Body of pancreas (tissue), 4 donors: ENCODE measurements at regions not wholly inside any gene's neighbourhood (a gene's known extent, or its start where the extent isn't known, plus 50 kb on each side); places are given as distances from the start of the nearest gene placed in this dataset.

ENCODE experiments used
- ATAC-seq: fragments of 150-250 bp; one replicate; pipeline ENCODE4 v1.9.1; 2016
- DNase-seq, 4 donors: peaks; one replicate each; pipeline ENCODE4 v3.0.0-alpha.2; 2019
- H3K27ac ChIP-seq, 4 donors: fragments of 200-600 bp; sonication (generic); 1 replicate in 3 of 4; 2 replicates in 1 of 4; pipeline versions ENCODE4 v1.5.1 to v1.6.1; 2016 to 2019; ENCODE audit warnings: mild to moderate bottlenecking in 1 of 4, mixed read lengths in 1 of 4, moderate library complexity in 1 of 4
- H3K27me3 ChIP-seq, 2 donors: fragments of 200-600 bp; sonication (generic); one replicate each; pipeline ENCODE4 v1.6.0; 2016; ENCODE audit warnings: mild to moderate bottlenecking in 1 of 2
- H3K36me3 ChIP-seq, 2 donors: fragments of 200-600 bp; sonication (generic); replicated peaks in 1 of 2; 2 replicates each; pipeline ENCODE4 v1.5.1; 2016; ENCODE audit warnings: low read depth in 2 of 2; ENCODE audit not compliant: insufficient read depth in 1 of 2
- H3K4me1 ChIP-seq: fragments of 200-600 bp; sonication (generic); one replicate; pipeline ENCODE4 v1.6.0; 2016
- H3K4me3 ChIP-seq, 2 donors: fragments of 200-600 bp; sonication (generic); 1 replicate in 1 of 2; 2 replicates in 1 of 2; pipeline ENCODE4 v1.5.1; 2016 to 2019
- H3K9me3 ChIP-seq, 3 donors: fragments of 200-600 bp; sonication (generic); 1 replicate in 2 of 3; 2 replicates in 1 of 3; pipeline ENCODE4 v1.5.1; 2016
- CTCF ChIP-seq, 7 experiments: fragments of 450-650 bp in 4 of 7; fragments of 200-600 bp in 3 of 7; sonication (generic) in 3 of 7; IDR thresholded peaks; one replicate each; pipeline ENCODE4 v1.5.1; 2016 to 2019; ENCODE audit warnings: antibody characterized with exemption in 7 of 7
- POLR2A ChIP-seq, 3 donors: fragments of 450-650 bp; IDR thresholded peaks; one replicate each; pipeline ENCODE4 v1.6.1; 2016; ENCODE audit warnings: antibody characterized with exemption in 3 of 3, mild to moderate bottlenecking in 2 of 3
- WGBS, 2 donors: methylation state at CpG; one replicate each; pipeline ENCODE4 v1.1.5; 2017; 5-methylcytosine and 5-hydroxymethylcytosine counted together
- intact Hi-C: fragments of 100-400 bp; cut with DNase I; formaldehyde crosslinking; loops from one replicate; pipeline ENCODE4 v1.15.1; 2023

DNA sequence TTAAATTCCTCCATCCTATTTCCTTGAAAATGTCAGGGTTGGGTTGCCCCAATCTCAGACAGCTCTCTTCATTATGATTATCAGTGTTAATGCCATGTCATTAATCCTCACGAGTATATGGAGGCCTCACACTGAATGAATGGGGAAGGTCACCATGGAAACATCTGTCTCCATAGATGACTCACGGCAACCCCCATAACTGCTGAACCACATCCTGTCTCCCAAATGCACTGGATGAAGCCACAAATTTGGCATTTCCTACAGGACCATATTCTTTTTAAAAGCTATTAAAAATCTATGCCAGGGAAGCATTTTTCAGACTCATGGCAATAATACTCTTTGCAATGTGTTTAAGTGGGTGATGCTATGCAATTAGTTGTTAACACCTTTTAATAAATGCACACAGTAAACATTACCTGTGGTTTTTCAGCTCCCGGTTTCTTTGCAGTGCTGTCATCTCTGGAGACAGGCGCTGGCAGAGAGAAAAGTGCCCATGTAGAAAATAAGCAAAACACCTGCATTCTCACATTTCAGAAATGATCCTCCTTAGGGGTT lies 80.1 kb upstream of the PTPRK start:
- ATAC-seq (no peak), DNase-seq (no peak)
- Histone ChIP-seq H3K4me3 (no peak overlapping the region), H3K27me3 (no peaks in the 10 kb centered on the region), H3K36me3 (no peaks in the 10 kb centered on the region), H3K27ac (no peak overlapping the region), H3K4me1 (no peaks in the 10 kb centered on the region), H3K9me3 (no peaks in the 10 kb centered on the region)
- intact Hi-C loops = no loop called here
- TF ChIP-seq CTCF (IDR thresholded peaks at IDR 0.05) (no peak), POLR2A (IDR thresholded peaks at IDR 0.05) (no peak)
- 59 to 63% methylated on average over 4 of the region's 4 CpGs for WGBS, 2 donors

DNA sequence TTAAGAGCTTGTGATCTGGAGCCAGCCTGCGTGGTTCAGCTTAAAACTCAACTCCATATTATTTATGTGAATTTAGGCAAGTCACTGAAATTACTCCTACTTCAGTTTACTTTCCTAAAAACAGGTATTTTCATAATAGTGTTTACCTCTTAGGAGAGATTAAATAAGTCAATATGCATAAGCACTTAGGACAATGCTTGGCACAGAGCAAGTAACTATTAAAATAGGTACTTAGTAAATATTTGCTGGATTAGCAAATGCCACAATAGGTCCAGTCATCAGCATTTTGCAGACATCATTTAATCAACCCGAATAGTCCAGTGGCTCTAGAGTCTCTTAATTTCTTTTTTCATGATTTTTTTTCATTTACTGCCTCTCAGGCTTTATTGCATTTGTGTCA lies 78.6 kb upstream of the PTPRK start:
- Histone ChIP-seq H3K4me1 (no peaks in the 10 kb centered on the region), H3K4me3 (no peak overlapping the region), H3K27me3 (no peaks in the 10 kb centered on the region), H3K36me3 (no peaks in the 10 kb centered on the region), H3K27ac (no peak overlapping the region), H3K9me3 (no peaks in the 10 kb centered on the region)
- ATAC-seq (no peak), DNase-seq (no peak)
- 40 to 49% methylated on average over 2 of the region's 2 CpGs for WGBS, 2 donors
- intact Hi-C loops = no loop called here
- TF ChIP-seq POLR2A (IDR thresholded peaks at IDR 0.05) (no peak), CTCF (IDR thresholded peaks at IDR 0.05) (no peak)

GRCh38 chr6:128598571-128598970 lies 78.2 kb upstream of the PTPRK start:
- DNase-seq = no peak
- no peak for TF ChIP-seq POLR2A (IDR thresholded peaks at IDR 0.05)
- TF ChIP-seq CTCF (IDR thresholded peaks at IDR 0.05) = no peak
- Histone ChIP-seq H3K27ac (no peak overlapping the region), H3K4me3 (no peak overlapping the region), H3K36me3 (no peaks in the 10 kb centered on the region), H3K9me3 (no peaks in the 10 kb centered on the region), H3K4me1 (no peaks in the 10 kb centered on the region), H3K27me3 (no peaks in the 10 kb centered on the region)
- WGBS, 2 donors = 56 to 64% methylated on average over 2 of the region's 2 CpGs
- intact Hi-C loops = no loop called here
- ATAC-seq = no peak

DNA sequence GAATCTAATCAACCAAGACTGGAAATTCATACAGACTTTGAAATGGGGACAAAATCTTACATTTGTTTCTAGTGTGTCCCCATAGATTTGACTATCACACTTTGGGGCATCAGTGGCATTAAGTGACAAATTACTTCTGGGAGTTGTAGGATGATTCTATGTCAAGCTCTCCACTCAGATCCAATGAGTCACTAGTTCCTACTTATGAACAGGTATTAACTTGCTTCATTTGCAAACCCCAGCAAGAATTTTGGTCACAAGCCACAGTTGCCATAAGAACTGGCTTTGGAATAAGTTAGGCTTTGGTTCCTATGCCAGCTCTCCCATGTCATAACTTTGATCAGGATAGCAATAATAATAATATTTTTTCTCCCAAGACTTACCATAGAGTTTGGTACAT lies 77.6 kb upstream of the PTPRK start:
- Histone ChIP-seq H3K4me1 (no peaks in the 10 kb centered on the region), H3K9me3 (no peaks in the 10 kb centered on the region), H3K4me3 (no peak overlapping the region), H3K36me3 (no peaks in the 10 kb centered on the region), H3K27me3 (no peaks in the 10 kb centered on the region), H3K27ac (no peak overlapping the region)
- DNase-seq = no peak
- TF ChIP-seq CTCF (IDR thresholded peaks at IDR 0.05) (no peak), POLR2A (IDR thresholded peaks at IDR 0.05) (no peak)
- ATAC-seq = no peak
- intact Hi-C loops = no loop called here

- intact Hi-C loops = no loop called here
- no peak for TF ChIP-seq POLR2A (IDR thresholded peaks at IDR 0.05)
- no peak for TF ChIP-seq CTCF (IDR thresholded peaks at IDR 0.05)
- no peaks in the 10 kb centered on the region for H3K27me3 ChIP-seq
Measured at GRCh38 chr6:128597004-128597403, 76.6 kb upstream of the PTPRK start.

More at GRCh38 chr6:128597004-128597403, 76.6 kb upstream of the PTPRK start:
- DNase-seq = no peak
- Histone ChIP-seq H3K9me3 (no peaks in the 10 kb centered on the region), H3K4me3 (no peak overlapping the region), H3K4me1 (no peaks in the 10 kb centered on the region), H3K36me3 (no peaks in the 10 kb centered on the region), H3K27ac (no peak overlapping the region)
- ATAC-seq = no peak
